T-cell (primary cell): ENCODE measurements at regions not wholly inside any gene's neighbourhood (a gene's known extent, or its start where the extent isn't known, plus 50 kb on each side); places are given as distances from the start of the nearest gene placed in this dataset.

Experiments
- ATAC-seq, 4 experiments: fragments of 200-7000 bp in 3 of 4; fragments of 150-1000 bp in 1 of 4; cut with Tn5 transposase; replicated peaks in 1 of 4; 1 replicate in 3 of 4; 2 replicates in 1 of 4; pipeline ENCODE4 v1.10.0; 2021; ENCODE audit warnings: moderate library complexity in 3 of 4, mild to moderate bottlenecking in 2 of 4, moderate number of reproducible peaks in 1 of 4
- CTCF ChIA-PET, 2 donors: fragments of 300-600 bp; sonication (Branson Sonifier 250); formaldehyde crosslinking; loops; one replicate each; lab custom pipeline; 2022; ENCODE audit warnings: antibody characterized with exemption in 2 of 2; lab: Charles Lee
- POLR2A ChIA-PET, 2 donors: fragments of 300-600 bp; sonication (Branson Sonifier 250); formaldehyde crosslinking; loops; one replicate each; lab custom pipeline; 2022; ENCODE audit warnings: antibody characterized with exemption in 2 of 2; lab: Charles Lee
- DNase-seq, 35 experiments: peaks; one replicate each; pipeline versions ENCODE4 v3.0.0 to v3.0.0-alpha.2; 2013 to 2023
- H3K27ac ChIP-seq: one replicate; pipeline ENCODE4 v1.5.1; 2013; ENCODE audit warnings: low read length
- H3K27me3 ChIP-seq, 2 experiments: replicated peaks in 1 of 2; 1 replicate in 1 of 2; 2 replicates in 1 of 2; pipeline versions ENCODE4 v1.6.1 to v1.7.0; 2013; ENCODE audit warnings: low read length in 1 of 2, mixed read lengths in 1 of 2; ENCODE audit not compliant: control insufficient read depth in 2 of 2, insufficient read depth in 2 of 2; ENCODE audit errors: extremely low read depth in 1 of 2
- H3K36me3 ChIP-seq, 2 donors: 1 replicate in 1 of 2; 2 replicates in 1 of 2; pipeline versions ENCODE4 v1.6.1 to v1.7.0; 2013; ENCODE audit warnings: low read length in 1 of 2; ENCODE audit not compliant: control insufficient read depth in 2 of 2, insufficient read depth in 1 of 2; ENCODE audit errors: extremely low read depth in 1 of 2
- H3K4me1 ChIP-seq, 2 experiments: 1 replicate in 1 of 2; 2 replicates in 1 of 2; pipeline versions ENCODE4 v1.6.1 to v1.7.0; 2013; ENCODE audit warnings: low read length in 2 of 2, mixed read lengths in 1 of 2; ENCODE audit not compliant: insufficient read depth in 2 of 2, control insufficient read depth in 1 of 2; ENCODE audit errors: extremely low read depth in 1 of 2
- H3K4me3 ChIP-seq, 2 donors: 1 replicate in 1 of 2; 2 replicates in 1 of 2; pipeline versions ENCODE4 v1.5.1 to v1.7.0; 2013; ENCODE audit warnings: mild to moderate bottlenecking in 2 of 2, low read length in 1 of 2, moderate library complexity in 1 of 2; ENCODE audit not compliant: control insufficient read depth in 1 of 2; ENCODE audit errors: extremely low read depth in 1 of 2
- H3K9me3 ChIP-seq: 2 replicates; pipeline ENCODE4 v1.7.0; 2013
- H3K27ac Mint-ChIP-seq, 2 donors: one replicate each; pipeline ENCODE4 v1.8.0; 2020 to 2021; ENCODE audit warnings: mild to moderate bottlenecking in 2 of 2, mixed read lengths in 2 of 2
- H3K27me3 Mint-ChIP-seq, 2 donors: one replicate each; pipeline ENCODE4 v1.8.0; 2021 to 2022; ENCODE audit warnings: mixed read lengths in 2 of 2
- H3K36me3 Mint-ChIP-seq: one replicate; pipeline ENCODE4 v1.8.0; 2021; ENCODE audit warnings: mixed read lengths
- H3K4me1 Mint-ChIP-seq, 3 donors: one replicate each; pipeline ENCODE4 v1.8.0; 2020 to 2022; ENCODE audit warnings: mixed read lengths in 3 of 3, mild to moderate bottlenecking in 1 of 3
- H3K4me3 Mint-ChIP-seq, 3 donors: one replicate each; pipeline ENCODE4 v1.8.0; 2020 to 2022; ENCODE audit warnings: mild to moderate bottlenecking in 3 of 3, mixed read lengths in 3 of 3, moderate library complexity in 3 of 3
- H3K9me3 Mint-ChIP-seq, 3 donors: one replicate each; pipeline ENCODE4 v1.8.0; 2020 to 2022; ENCODE audit warnings: mixed read lengths in 3 of 3
- WGBS: methylation state at CpG from one replicate; pipeline ENCODE4 v1.1.5; 2013; ENCODE audit warnings: missing lambda C conversion rate; ENCODE audit not compliant: insufficient coverage; 5-methylcytosine and 5-hydroxymethylcytosine counted together

DNA sequence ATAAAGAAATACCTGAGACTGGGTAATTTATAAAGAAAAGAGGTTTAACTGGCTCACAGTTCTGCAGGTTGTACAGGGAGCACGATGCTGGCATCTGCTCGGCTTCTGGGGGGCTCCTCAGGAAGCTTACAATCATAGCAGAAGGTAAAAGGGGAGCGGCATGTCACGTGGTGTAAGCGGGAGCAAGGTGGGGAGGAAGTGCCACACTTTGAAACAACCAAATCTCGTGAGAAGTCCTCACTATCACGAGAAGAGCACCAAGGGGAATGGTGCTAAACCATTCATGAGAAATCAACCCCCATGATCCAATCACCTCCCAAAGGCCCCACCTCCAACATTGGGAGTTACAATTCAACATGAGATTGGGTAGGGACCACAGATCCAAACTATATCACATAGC, 67.7 kb downstream of the AKR1B1 start:
- Mint-ChIP-seq H3K4me1 (no peaks in the 10 kb centered on the region), H3K36me3 (no peaks in the 10 kb centered on the region), H3K27ac (no peak overlapping the region), H3K9me3 (peaks cover 0 to 5% (median 2%) of the 10 kb centered on the region in 3 donors), H3K27me3 (peaks cover 3 to 13% of the 10 kb centered on the region in 2 donors), H3K4me3 (no peak overlapping the region)
- ATAC-seq (no peak), DNase-seq (no peak)
- Histone ChIP-seq H3K9me3 (no peaks in the 10 kb centered on the region), H3K36me3 (no peaks in the 10 kb centered on the region), H3K4me3 (no peak overlapping the region), H3K4me1 (no peaks in the 10 kb centered on the region), H3K27ac (no peak overlapping the region), H3K27me3 (no peaks in the 10 kb centered on the region)
- ChIA-PET CTCF (no interaction called here), POLR2A (no interaction called here)
- 67% methylated on average over 2 of the region's 7 CpGs for WGBS

DNA sequence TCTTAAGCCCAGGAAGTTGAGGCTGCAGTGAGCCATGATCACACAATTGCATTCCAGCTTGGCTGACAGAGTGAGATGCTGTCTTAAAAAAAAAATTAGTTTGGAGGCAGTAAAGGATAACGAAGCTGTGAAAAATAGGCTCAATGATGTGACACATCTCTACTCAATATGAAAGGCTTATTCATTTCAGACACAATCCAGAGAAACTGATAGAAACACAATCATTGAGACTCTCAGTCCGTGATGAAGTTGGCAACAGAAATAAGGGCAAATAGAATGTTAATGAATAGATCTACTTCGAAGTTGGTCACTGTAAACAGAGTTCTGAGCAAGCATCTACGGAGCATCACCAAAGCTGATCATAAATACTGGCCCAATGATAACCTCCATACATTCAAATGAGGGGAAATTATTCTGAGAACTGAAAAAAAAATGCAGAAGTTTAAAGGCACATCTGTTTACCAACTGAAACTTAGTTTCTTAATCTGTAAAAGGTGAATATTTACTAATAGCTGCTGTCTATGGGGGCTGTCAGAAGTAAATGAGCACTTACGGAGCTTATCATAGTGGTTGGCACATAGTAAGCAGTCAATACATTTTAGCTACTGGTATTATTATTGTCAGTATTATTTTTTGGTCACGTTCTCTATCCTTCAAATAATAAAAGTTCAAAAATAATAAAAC, 70.4 kb downstream of the AKR1B1 start:
- no CpG with 5 or more reads among the region's 6 CpGs for WGBS
- H3K36me3 ChIP-seq = no peaks in the 10 kb centered on the region
- H3K27me3 ChIP-seq = peaks cover 0 to 2% of the 10 kb centered on the region in 2 experiments
- CTCF ChIA-PET = no interaction called here
- no peaks in the 10 kb centered on the region for H3K4me1 ChIP-seq
- Mint-ChIP-seq H3K4me3 (no peak overlapping the region), H3K9me3 (peaks cover 0 to 5% (median 2%) of the 10 kb centered on the region in 3 donors), H3K27ac (no peak overlapping the region), H3K4me1 (no peaks in the 10 kb centered on the region), H3K36me3 (no peaks in the 10 kb centered on the region), H3K27me3 (peaks cover 4 to 17% of the 10 kb centered on the region in 2 donors)
- POLR2A ChIA-PET = no interaction called here
- no peaks in the 10 kb centered on the region for H3K9me3 ChIP-seq
- ATAC-seq (no peak), DNase-seq (no peak)
- no peak overlapping the region for H3K4me3 ChIP-seq
- no peak overlapping the region for H3K27ac ChIP-seq

DNA sequence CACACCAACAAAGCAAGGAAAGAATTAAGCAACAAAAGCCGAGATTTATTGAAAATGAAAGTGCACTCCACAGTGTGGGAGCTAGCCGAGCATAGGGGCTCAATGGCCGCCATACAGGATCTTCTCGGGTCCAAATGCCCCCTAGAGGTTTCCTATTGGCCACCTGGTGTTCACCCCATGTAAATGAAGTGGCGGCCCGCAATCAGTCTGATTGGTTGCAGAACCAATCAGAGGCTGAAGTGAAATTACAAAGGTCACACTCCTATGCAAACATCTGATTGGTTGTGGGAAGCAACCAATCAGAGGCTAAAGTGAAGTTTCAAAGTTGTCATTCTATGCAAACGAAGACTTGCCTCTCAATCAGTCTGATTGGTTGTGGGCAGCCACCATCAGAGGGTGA, 61.8 kb upstream of the SLC35B4 start:
- Mint-ChIP-seq H3K27me3 (peaks cover 8 to 29% of the 10 kb centered on the region in 2 donors), H3K9me3 (peaks cover 0 to 3% (median 0%) of the 10 kb centered on the region in 3 donors), H3K4me1 (no peaks in the 10 kb centered on the region), H3K36me3 (no peaks in the 10 kb centered on the region), H3K27ac (no peak overlapping the region), H3K4me3 (no peak overlapping the region)
- POLR2A ChIA-PET = no interaction called here
- H3K9me3 ChIP-seq = no peaks in the 10 kb centered on the region
- no peak overlapping the region for H3K27ac ChIP-seq
- ATAC-seq (no peak), DNase-seq (no peak)
- WGBS = 87% methylated on average over 7 of the region's 7 CpGs
- H3K27me3 ChIP-seq = peaks cover 0 to 1% of the 10 kb centered on the region in 2 experiments
- H3K4me3 ChIP-seq = no peak overlapping the region
- CTCF ChIA-PET = no interaction called here
- H3K4me1 ChIP-seq = no peaks in the 10 kb centered on the region
- no peaks in the 10 kb centered on the region for H3K36me3 ChIP-seq

DNA sequence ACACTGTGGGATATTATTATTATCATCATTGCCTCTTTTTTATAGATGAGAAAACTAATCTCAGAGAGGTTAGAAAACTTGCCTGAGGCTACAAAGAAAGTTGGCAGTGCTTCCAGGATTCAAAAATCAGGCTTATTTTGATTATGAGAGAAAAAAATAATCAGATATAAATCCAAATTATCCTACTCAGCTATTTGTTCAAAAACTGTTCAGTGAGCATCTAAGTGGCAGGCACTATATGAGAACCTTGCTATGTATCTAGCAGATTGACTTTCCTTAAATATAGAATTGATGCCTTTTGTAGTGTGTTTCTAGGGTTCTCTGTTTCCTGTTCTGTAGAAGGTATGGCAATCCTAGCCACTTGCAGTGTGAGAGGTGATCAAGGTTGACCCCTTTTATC, 60.0 kb upstream of the SLC35B4 start:
- ChIA-PET CTCF (no interaction called here), POLR2A (no interaction called here)
- peaks cover 0 to 3% (median 0%) of the 10 kb centered on the region in 3 donors for H3K9me3 Mint-ChIP-seq
- H3K36me3 Mint-ChIP-seq = no peaks in the 10 kb centered on the region
- peaks cover 13 to 36% of the 10 kb centered on the region in 2 donors for H3K27me3 Mint-ChIP-seq
- no peak for ATAC-seq
- no peaks in the 10 kb centered on the region for H3K4me1 Mint-ChIP-seq
- H3K9me3 ChIP-seq = no peaks in the 10 kb centered on the region
- H3K4me3 Mint-ChIP-seq = no peak overlapping the region
- no peak overlapping the region for H3K27ac ChIP-seq
- H3K27me3 ChIP-seq = no peaks in the 10 kb centered on the region
- no peak for DNase-seq
- H3K4me1 ChIP-seq = no peaks in the 10 kb centered on the region
- H3K27ac Mint-ChIP-seq = no peak overlapping the region
- H3K4me3 ChIP-seq = no peak overlapping the region
- no peaks in the 10 kb centered on the region for H3K36me3 ChIP-seq

DNA sequence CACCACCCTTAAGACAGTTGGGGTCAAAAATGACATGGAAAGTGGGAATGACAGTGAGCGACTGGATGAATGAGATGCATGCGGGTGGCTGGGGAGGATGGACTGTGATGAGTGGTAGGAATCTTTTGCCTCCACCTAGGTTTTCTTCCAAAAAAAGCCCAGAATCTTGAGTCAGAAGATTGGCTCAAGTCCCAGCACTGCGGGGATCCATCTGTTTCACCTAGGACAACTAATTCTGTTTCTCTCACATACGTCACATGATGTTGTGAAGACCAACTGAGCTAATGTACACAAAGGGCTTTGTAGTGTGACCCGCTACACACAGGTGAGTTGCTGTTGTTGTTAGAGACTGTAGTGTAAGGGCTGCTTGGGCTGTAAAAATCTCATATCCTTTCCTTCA, 58.5 kb upstream of the SLC35B4 start:
- peaks cover 18 to 34% of the 10 kb centered on the region in 2 donors for H3K27me3 Mint-ChIP-seq
- H3K36me3 Mint-ChIP-seq = no peaks in the 10 kb centered on the region
- ATAC-seq (no peak), DNase-seq (no peak)
- no peak overlapping the region for H3K4me3 Mint-ChIP-seq
- Histone ChIP-seq H3K27me3 (peaks cover 0 to 4% of the 10 kb centered on the region in 2 experiments), H3K27ac (no peak overlapping the region), H3K4me1 (no peaks in the 10 kb centered on the region), H3K9me3 (no peaks in the 10 kb centered on the region), H3K36me3 (no peaks in the 10 kb centered on the region), H3K4me3 (no peak overlapping the region)
- 100% methylated on average over 2 of the region's 5 CpGs for WGBS
- H3K27ac Mint-ChIP-seq = no peak overlapping the region
- ChIA-PET CTCF (interaction anchor here in 1 of 2 donors (0.6 kb wide), 1 partner anchor 1043 kb away, joined by 3 read pairs; no protein-coding TSS in a partner anchor), POLR2A (no interaction called here)
- no peaks in the 10 kb centered on the region for H3K4me1 Mint-ChIP-seq
- peaks cover 0 to 3% (median 0%) of the 10 kb centered on the region in 3 donors for H3K9me3 Mint-ChIP-seq

DNA sequence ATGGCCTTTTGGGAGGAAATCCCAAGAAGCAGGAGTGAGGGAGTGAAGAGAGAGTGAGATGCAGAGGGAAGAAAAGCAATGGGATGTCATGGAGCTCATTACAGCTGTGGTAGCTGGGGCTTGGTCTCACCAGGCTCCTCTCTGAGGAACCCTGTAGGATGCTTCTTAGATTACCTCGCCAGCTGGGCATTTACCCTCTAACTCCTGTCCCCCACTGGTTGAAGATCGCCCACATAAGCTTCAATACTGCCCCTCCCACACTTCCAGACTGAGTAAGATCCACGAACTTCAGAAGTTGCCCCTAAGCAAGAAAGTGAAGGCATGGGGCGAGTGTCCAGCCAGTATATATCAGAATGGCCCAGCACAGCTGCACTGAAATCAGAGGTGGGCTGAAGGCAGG, 58.1 kb upstream of the SLC35B4 start:
- Histone ChIP-seq H3K9me3 (no peaks in the 10 kb centered on the region), H3K36me3 (no peaks in the 10 kb centered on the region), H3K27me3 (peaks cover 0 to 4% of the 10 kb centered on the region in 2 experiments), H3K27ac (no peak overlapping the region), H3K4me1 (no peaks in the 10 kb centered on the region), H3K4me3 (no peak overlapping the region)
- Mint-ChIP-seq H3K27me3 (peaks cover 22 to 38% of the 10 kb centered on the region in 2 donors), H3K36me3 (no peaks in the 10 kb centered on the region), H3K4me1 (no peaks in the 10 kb centered on the region), H3K27ac (no peak overlapping the region), H3K4me3 (no peak overlapping the region), H3K9me3 (peaks cover 0 to 3% (median 0%) of the 10 kb centered on the region in 3 donors)
- no peak for DNase-seq
- WGBS = 44% methylated on average over 1 of the region's 4 CpGs
- ATAC-seq = no peak
- ChIA-PET POLR2A (no interaction called here), CTCF (interaction anchor here in 1 of 2 donors (0.6 kb wide), 1 partner anchor 1044 kb away, joined by 3 read pairs; no protein-coding TSS in a partner anchor)
